Transverse colon (tissue), 4 donors: ENCODE measurements at regions not wholly inside any gene's neighbourhood (a gene's known extent, or its start where the extent isn't known, plus 50 kb on each side); places are given as distances from the start of the nearest gene placed in this dataset.

ENCODE experiments used
- DNase-seq: peaks from one replicate; pipeline ENCODE4 v3.0.0-alpha.2; 2019
- H3K27ac ChIP-seq, 4 donors: fragments of 200-600 bp; sonication (generic); 2 replicates each; pipeline ENCODE4 v1.5.1; 2016 to 2018; ENCODE audit warnings: inconsistent platforms in 4 of 4
- H3K27me3 ChIP-seq: fragments of 200-600 bp; sonication (generic); 2 replicates; pipeline ENCODE4 v1.5.1; 2017; ENCODE audit warnings: inconsistent platforms
- H3K36me3 ChIP-seq, 4 donors: fragments of 200-600 bp; sonication (generic); 2 replicates each; pipeline ENCODE4 v1.5.1; 2017 to 2019; ENCODE audit warnings: inconsistent platforms in 4 of 4
- H3K4me1 ChIP-seq, 4 donors: fragments of 200-600 bp; sonication (generic); 2 replicates each; pipeline ENCODE4 v1.5.1; 2017 to 2020; ENCODE audit warnings: inconsistent platforms in 4 of 4
- H3K4me3 ChIP-seq, 4 donors: fragments of 200-600 bp; sonication (generic); 1 replicate in 1 of 4; 2 replicates in 3 of 4; pipeline versions ENCODE4 v1.5.1 to v1.6.1; 2017 to 2019; ENCODE audit warnings: inconsistent platforms in 4 of 4
- H3K9me3 ChIP-seq, 2 donors: fragments of 200-600 bp; sonication (generic); 2 replicates each; pipeline ENCODE4 v1.5.1; 2017 to 2019; ENCODE audit warnings: inconsistent platforms in 2 of 2
- CTCF ChIP-seq, 5 experiments: fragments of 200-600 bp in 3 of 5; fragments of 450-650 bp in 2 of 5; sonication (generic) in 3 of 5; IDR thresholded peaks; 1 replicate in 2 of 5; 2 replicates in 3 of 5; pipeline ENCODE4 v1.5.1; 2016 to 2017; ENCODE audit warnings: antibody characterized with exemption in 5 of 5, inconsistent platforms in 3 of 5, mild to moderate bottlenecking in 2 of 5, moderate library complexity in 1 of 5
- EP300 ChIP-seq: sonication (generic); formaldehyde crosslinking; IDR thresholded peaks from one replicate; pipeline ENCODE4 v1.6.1; 2017; ENCODE audit warnings: antibody characterized with exemption, low read depth
- POLR2A ChIP-seq: fragments of 450-650 bp; IDR thresholded peaks from one replicate; pipeline ENCODE4 v1.6.1; 2016; ENCODE audit warnings: antibody characterized with exemption, mild to moderate bottlenecking, moderate library complexity
- POLR2AphosphoS5 ChIP-seq, 3 donors: sonication (generic); formaldehyde crosslinking; IDR thresholded peaks; one replicate each; pipeline ENCODE4 v1.6.1; 2016; ENCODE audit warnings: antibody characterized with exemption in 3 of 3
- WGBS, 2 donors: methylation state at CpG; one replicate each; pipeline ENCODE4 v1.1.5; 2018; ENCODE audit warnings: low coverage in 1 of 2; 5-methylcytosine and 5-hydroxymethylcytosine counted together
- in situ Hi-C, 4 donors: fragments of 200-750 bp; cut with MboI; loops; one replicate each; pipeline versions ENCODE4 v1.15.0 to v1.15.1; 2017; ENCODE audit warnings: low sequenced_read_pairs in 3 of 4, low pct_ligation_motif_present in 1 of 4, low pct_unique_long_range_greater_than_20kb in 1 of 4
- intact Hi-C: fragments of 100-400 bp; cut with DNase I; formaldehyde crosslinking; loops from one replicate; pipeline ENCODE4 v1.15.1; 2023; ENCODE audit warnings: low total_unique reads

- TF ChIP-seq POLR2AphosphoS5 (IDR thresholded peaks at IDR 0.05): no peak
- TF ChIP-seq EP300: no peak
- no peak for TF ChIP-seq CTCF (IDR thresholded peaks at IDR 0.05)
- no peak for TF ChIP-seq POLR2A
- Histone ChIP-seq H3K27me3 (peaks cover 3% of the 10 kb centered on the region), H3K9me3 (no peaks in the 10 kb centered on the region), H3K27ac (no peak overlapping the region), H3K36me3 (no peaks in the 10 kb centered on the region), H3K4me3 (no peak overlapping the region), H3K4me1 (no peaks in the 10 kb centered on the region)
- no peak for DNase-seq
- WGBS, 2 donors: 52 to 61% methylated on average over 5 to 6 of the region's 6 CpGs
- intact Hi-C loops (no loop called here), in situ Hi-C loops (no loop called here)
Measured at GRCh38 chr14:26199590-26200370, 398.1 kb downstream of the NOVA1 start.

GRCh38 chr14:26199096-26199495 is 398.7 kb downstream of the NOVA1 start:
- Histone ChIP-seq H3K9me3 (no peaks in the 10 kb centered on the region), H3K36me3 (no peaks in the 10 kb centered on the region), H3K4me3 (no peak overlapping the region), H3K27ac (no peak overlapping the region), H3K27me3 (no peaks in the 10 kb centered on the region), H3K4me1 (no peaks in the 10 kb centered on the region)
- no peak for DNase-seq
- 57 to 69% methylated on average over 1 to 2 of the region's 2 CpGs for WGBS, 2 donors
- TF ChIP-seq CTCF (IDR thresholded peaks at IDR 0.05) (no peak), POLR2A (no peak), POLR2AphosphoS5 (IDR thresholded peaks at IDR 0.05) (no peak)
- intact Hi-C loops: no loop called here
- in situ Hi-C loops: no loop called here

DNA sequence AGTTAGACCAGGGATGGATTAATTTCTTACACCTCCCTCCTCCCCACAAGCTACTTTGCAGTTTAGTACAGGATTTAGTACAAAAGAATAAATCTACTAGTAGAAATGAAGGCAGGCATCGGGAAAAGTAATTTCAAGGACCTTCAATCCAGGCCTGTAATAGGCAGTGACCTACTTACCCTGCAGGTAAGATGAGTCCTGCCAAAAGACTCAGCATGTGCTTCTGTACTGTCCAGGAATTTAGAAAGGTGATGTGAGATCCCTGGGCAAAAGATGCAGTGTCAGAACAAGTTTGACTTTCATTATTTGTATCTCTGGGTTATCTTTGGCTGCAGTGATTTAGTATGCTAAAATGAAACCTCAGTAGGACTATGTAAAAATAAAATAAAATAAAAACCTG is 403.0 kb downstream of the NOVA1 start:
- no peak overlapping the region for H3K4me3 ChIP-seq
- 96% methylated on average over 1 of the region's 1 CpG; no CpG with 5 or more reads in 1 of the 2 donors for WGBS, 2 donors
- no peaks in the 10 kb centered on the region for H3K9me3 ChIP-seq
- intact Hi-C loops: no loop called here
- no peak overlapping the region for H3K27ac ChIP-seq
- no peaks in the 10 kb centered on the region for H3K27me3 ChIP-seq
- no peaks in the 10 kb centered on the region for H3K36me3 ChIP-seq
- no peaks in the 10 kb centered on the region for H3K4me1 ChIP-seq
- TF ChIP-seq CTCF (IDR thresholded peaks at IDR 0.05) (no peak), POLR2A (no peak), POLR2AphosphoS5 (IDR thresholded peaks at IDR 0.05) (no peak), EP300 (no peak)
- in situ Hi-C loops: no loop called here
- DNase-seq: no peak

- TF ChIP-seq POLR2A (no peak), POLR2AphosphoS5 (IDR thresholded peaks at IDR 0.05) (no peak), EP300 (no peak), CTCF (IDR thresholded peaks at IDR 0.05) (no peak)
- DNase-seq: no peak
- no peaks in the 10 kb centered on the region for H3K36me3 ChIP-seq
- no peak overlapping the region for H3K4me3 ChIP-seq
- no peaks in the 10 kb centered on the region for H3K27me3 ChIP-seq
- no peak overlapping the region for H3K27ac ChIP-seq
- in situ Hi-C loops (no loop called here), intact Hi-C loops (no loop called here)
- no peaks in the 10 kb centered on the region for H3K9me3 ChIP-seq
- 88 to 100% methylated on average over 1 of the region's 1 CpG for WGBS, 2 donors
- no peaks in the 10 kb centered on the region for H3K4me1 ChIP-seq
Measured at GRCh38 chr14:26191671-26192070, 406.2 kb downstream of the NOVA1 start.
